HG03558 (cell line): ENCODE measurements at regions not wholly inside any gene's neighbourhood (a gene's known extent, or its start where the extent isn't known, plus 50 kb on each side); places are given as distances from the start of the nearest gene placed in this dataset.

Experiments
- ATAC-seq: cut with Tn5 transposase; IDR thresholded peaks from one replicate; pipeline ENCODE4 v1.9.1; 2021; ENCODE audit warnings: moderate number of reproducible peaks; ENCODE audit not compliant: unreplicated experiment; ENCODE audit errors: extremely low read depth

GRCh38 chr4:163582703-163583102 lies 88.2 kb downstream of the TMA16 start:
- ATAC-seq = no peak

DNA sequence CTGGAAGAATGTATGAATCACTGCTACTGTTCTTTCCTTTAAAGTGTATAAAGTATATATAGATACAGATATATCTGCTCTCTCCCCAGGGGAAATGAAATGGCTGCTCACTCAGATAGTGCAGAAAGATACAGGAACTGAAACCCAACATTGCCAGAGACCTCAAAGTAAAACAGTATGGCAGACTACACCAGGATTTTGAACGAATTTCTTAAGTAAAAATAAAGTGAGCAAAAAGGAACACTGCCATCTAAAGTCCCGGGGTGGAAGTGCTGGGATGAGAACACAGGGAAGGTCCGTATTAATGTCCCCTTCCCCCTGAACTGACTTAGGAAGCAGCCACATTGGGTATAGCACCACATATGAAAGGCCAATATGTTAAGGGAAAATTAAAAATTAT lies 93.4 kb downstream of the TMA16 start:
- peak; percentile 30 for ATAC-seq

DNA sequence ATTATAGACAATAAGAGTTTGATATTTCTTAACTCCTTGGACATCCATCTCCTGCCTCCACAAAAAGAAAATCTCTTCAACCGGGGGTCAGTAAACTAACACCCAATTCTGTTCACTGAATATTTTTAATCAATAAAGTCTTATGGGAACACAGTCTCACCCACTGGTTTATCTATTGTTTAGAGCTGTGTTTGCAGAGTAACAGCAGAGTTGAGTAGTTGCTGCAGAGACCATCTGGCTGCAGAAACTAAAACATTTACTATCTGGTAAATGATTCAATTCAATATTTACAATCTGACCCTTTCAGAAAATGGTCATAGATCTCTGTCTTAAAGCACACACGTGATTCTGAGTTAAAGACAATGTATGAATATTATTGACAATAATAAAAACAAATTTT lies 94.0 kb downstream of the TMA16 start:
- ATAC-seq = no peak

GRCh38 chr4:163590103-163590502 lies 95.6 kb downstream of the TMA16 start:
- ATAC-seq = peak; percentile 30

GRCh38 chr4:163590619-163591264 lies 96.3 kb downstream of the TMA16 start:
- peak; percentile 1 for ATAC-seq

DNA sequence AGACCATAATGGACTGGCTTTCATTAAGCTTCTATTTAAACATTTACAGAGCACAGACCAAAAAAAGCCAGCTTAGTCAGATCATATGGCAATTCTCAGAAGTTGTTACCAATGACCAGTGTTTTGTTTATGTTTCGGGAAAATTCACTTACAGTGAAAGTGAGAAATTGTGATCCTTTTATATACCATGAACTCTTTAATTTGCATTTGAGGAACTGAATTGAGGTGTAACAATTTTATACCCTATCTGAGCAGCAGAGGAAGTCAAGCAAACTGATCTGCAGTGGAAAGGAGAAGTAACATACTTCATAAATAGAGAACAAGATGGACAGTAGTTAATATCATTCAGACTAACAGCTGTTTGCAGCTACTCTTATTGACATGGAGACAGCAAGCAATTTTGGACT lies 97.1 kb downstream of the TMA16 start:
- ATAC-seq = peak; percentile 80

DNA sequence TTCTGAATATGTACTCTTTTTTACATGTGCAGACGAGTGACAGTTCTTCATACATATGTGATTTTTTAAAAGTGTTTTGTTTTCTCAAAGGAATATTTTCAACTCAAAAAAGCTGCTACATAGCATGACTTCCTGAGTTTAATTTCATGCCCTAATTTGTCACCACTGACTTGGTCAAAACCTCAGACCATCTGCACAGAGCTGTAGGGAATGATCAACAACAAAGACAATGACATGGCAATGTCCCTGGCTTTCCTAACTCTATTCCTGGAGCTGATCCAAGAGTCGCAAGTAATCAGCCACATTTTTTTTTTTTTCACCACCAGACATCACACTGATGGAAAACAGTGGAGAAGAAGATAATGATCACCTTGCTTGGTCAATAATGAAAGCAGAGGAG lies 97.7 kb downstream of the TMA16 start:
- no peak for ATAC-seq

- no peak for ATAC-seq
Measured at GRCh38 chr4:163595580-163595979, 101.1 kb downstream of the TMA16 start.

GRCh38 chr4:163598028-163598427 lies 103.5 kb downstream of the TMA16 start:
- ATAC-seq = peak; percentile 44

- ATAC-seq = peak; percentile 19
Measured at GRCh38 chr4:163598489-163598888, 104.0 kb downstream of the TMA16 start.

GRCh38 chr4:163600727-163601126 lies 106.2 kb downstream of the TMA16 start:
- ATAC-seq = no peak

DNA sequence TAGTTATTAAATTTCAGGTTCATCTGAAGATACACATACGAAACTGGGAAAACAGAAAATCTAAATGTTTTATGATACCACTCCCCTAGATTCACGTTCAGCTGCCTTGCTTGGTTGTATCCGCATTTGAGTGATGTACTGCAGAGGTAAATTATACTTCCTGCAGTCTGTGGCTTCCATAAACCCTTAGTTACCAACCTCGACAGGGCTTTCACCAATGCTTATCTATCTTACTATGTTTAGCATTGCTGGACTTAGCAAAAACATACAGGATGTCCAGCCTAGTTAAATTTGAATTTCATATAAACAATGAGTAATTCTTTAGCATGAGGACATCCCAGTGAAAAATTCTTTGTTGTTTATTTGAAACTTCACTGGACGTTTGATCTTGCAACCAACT lies 108.8 kb downstream of the TMA16 start:
- no peak for ATAC-seq

DNA sequence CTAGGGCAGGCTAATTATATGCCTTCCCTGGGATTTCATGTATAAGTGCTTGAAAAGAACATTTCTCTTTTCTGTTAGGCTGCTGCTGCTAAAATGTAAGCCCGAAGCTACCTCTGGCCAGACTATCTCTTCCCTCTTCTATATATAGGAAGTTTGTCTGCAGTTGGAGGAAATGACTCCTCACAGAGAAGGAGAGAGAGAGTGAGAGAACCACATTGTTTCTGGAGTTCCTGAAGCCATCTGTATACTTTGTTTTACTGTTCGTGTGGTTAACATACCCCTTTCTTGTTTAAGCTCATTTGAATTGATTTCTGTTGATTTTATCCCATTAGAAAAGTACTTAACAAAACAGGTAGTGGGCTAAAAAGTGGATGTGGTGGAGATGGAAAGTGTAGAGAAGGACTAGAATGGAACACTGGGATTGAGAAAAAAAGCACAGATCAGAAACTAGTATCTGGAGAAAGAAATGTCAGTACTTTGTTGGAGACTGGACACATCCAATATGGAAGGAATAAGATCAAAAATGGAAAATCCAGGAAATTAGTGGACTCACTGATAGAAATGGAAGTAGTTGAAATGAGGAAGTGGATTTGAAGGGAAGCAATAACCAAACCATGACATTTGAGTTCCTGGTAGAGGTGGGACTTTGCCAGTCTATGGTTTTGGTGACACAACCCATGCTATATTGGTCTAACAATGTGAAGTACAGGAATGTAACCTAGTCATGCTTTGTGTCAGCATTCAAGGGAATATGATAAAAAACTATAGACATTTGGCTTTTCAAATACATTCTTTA lies 112.6 kb downstream of the TMA16 start:
- no peak for ATAC-seq

GRCh38 chr4:163609019-163609418 lies 114.5 kb downstream of the TMA16 start:
- ATAC-seq = no peak

GRCh38 chr4:163610648-163611047 lies 116.2 kb downstream of the TMA16 start:
- no peak for ATAC-seq

GRCh38 chr4:163611182-163611581 lies 116.7 kb downstream of the TMA16 start:
- ATAC-seq = no peak

DNA sequence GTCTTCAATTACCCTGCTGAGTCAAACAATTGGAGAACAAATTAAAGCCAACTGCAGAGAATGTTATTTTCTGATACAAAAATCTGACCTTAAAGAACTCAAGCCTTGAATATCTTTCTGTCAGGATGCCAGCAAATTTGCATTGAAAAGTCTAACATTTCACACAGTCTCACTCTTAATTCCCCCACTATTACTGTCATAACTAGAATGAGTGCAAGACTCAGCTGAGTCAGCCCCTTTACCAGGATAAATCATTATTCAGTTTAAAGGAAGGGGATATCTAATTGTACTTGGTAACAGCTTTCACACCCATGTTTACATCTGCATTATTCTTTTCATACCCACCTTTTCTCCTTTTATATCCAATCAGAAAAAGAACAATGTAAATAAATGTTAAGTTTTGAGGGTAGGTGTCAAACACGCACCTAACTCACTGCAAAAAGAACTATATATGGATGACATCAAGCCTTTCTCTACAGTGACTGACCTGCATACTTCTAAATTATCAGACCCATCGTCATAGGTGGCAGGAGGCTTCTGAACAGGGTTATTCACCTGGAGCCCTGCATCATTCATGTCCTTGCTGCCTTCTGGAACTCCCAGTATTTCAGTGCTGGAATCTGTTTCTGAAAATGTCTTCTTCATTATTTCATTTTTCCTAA lies 117.4 kb downstream of the TMA16 start:
- peak; percentile 52 for ATAC-seq

- no peak for ATAC-seq
Measured at GRCh38 chr4:163612762-163613161, 118.3 kb downstream of the TMA16 start.

- ATAC-seq = no peak
Measured at GRCh38 chr4:163613383-163613782, 118.9 kb downstream of the TMA16 start.

DNA sequence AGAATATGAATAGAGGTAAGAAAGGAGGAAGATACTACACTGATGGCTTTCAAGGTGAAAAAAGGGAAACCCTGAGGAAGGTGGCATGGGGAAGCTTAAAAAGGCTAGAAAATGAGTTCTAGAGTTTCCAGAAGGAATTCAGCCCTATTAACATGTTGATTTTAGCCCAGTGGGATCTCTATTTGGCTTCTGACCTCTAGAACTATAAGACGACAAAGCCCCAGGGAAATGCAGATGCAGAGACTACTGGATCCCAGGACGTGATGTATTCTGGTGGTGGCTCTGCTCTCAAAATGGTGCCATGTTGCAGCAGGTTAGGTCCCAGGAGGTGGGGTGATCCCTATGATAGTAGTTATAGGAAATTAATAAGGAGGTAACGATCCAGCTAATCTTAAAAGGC lies 120.4 kb downstream of the TMA16 start:
- ATAC-seq = no peak

GRCh38 chr4:163618845-163619244 lies 124.4 kb downstream of the TMA16 start:
- no peak for ATAC-seq
